SHP77 (cell line): ENCODE measurements at regions not wholly inside any gene's neighbourhood (a gene's known extent, or its start where the extent isn't known, plus 50 kb on each side); places are given as distances from the start of the nearest gene placed in this dataset.
"Not testable (repeated sequence)": the region's sequence is repeated elsewhere in the genome, so short reads cannot be mapped to it uniquely, and the experiment has no call there.

Experiments used
- DNase-seq, 2 experiments: peaks; one replicate each; lab custom pipeline; 2025; lab: John Stamatoyannopoulos, UW

DNA sequence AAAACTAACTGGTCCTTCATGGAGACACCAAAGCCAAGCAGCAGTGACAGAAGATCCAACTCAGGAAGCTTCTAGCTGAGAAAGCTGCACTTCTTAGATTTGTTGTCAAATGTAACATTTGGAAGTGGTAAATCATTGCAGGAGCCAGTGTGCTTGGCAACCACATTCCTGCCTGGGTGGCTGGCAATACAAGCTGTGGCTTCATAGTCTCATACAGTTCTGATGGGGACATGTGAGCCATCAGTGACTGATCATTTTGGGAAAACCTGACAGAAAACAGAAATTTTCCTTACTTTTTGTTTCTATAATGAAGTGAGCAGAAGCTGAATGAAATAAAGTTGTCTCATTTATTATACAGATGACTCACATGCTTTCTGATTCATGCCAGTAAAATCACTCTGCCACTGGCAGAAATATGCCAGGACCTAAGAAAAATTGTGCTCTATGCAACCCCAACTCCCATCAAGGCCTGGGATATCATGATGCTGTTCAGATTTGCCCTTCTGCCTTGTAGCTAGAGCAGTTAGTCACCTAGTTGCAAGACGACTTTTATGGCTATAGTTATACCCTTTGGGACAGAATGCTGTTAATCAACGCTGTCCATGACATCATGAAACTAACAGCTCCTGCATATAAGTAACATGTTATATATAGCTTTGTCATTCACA lies 508.1 kb downstream of the ADCYAP1 start:
- DNase-seq: no peak

DNA sequence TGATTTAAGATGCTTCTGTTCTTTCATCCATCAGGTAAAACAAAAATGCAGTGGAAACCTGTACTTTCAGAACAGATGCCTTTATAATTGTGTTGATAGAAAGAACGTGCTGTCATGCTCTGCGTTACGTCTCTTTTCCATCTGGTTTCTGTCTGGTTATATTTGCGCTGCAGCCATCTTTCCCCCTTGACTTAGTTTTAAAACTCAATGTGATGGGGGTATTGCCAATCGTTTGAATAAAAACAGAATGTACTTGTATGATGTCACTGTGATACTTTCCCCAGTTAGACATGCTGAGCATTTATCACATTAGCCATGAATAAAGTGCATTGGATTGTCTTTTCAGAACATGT lies 508.6 kb downstream of the ADCYAP1 start:
- DNase-seq: no peak

- DNase-seq: no peak
Measured at GRCh38 chr18:1416074-1416473, 511.4 kb downstream of the ADCYAP1 start.

- no peak for DNase-seq
Measured at GRCh38 chr18:1421502-1421901, 516.8 kb downstream of the ADCYAP1 start.

GRCh38 chr18:1422634-1423033 lies 518.0 kb downstream of the ADCYAP1 start:
- no peak for DNase-seq

DNA sequence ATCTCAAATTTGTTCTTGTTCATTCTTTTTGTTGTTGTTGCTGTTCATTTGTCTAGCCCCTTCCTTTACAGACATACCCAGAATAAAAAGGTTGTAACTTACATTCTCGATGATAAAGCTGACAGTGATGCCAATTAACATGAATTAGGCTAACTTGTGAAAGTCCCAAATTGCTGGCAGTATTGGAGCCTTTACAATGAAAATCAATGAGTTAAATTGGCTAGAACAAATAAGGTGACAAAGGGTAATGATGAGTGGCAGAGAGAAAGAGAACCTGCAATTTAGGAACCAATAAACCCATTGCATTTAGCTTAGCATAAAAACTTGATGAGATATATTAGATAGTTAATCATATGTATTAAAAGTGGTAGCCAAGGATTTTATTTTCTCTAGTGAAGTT lies 521.0 kb downstream of the ADCYAP1 start:
- no peak for DNase-seq

DNA sequence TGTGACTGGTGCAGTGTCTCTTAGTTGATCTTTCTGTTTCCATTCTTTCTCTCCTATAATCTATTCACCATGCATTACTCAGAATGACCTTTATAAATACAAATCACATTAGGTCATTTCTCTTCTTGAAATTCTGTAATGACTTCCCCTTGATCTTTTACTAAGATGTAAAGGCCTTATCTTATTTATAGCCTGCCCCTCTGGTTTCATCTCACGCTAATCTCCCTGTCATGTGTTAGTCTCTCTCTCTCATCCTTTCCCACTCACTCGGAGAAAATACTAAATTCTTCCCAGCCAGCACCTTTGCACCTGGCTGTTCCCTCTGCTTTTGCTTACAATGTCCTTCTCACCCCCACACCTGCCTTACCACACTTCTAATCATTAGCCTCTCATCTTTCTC lies 530.8 kb downstream of the ADCYAP1 start:
- no peak for DNase-seq

GRCh38 chr18:1436199-1436598 lies 531.5 kb downstream of the ADCYAP1 start:
- DNase-seq: no peak

GRCh38 chr18:1438458-1438910 lies 533.8 kb downstream of the ADCYAP1 start:
- no peak for DNase-seq

GRCh38 chr18:1438967-1439366 lies 534.3 kb downstream of the ADCYAP1 start:
- DNase-seq: no peak

DNA sequence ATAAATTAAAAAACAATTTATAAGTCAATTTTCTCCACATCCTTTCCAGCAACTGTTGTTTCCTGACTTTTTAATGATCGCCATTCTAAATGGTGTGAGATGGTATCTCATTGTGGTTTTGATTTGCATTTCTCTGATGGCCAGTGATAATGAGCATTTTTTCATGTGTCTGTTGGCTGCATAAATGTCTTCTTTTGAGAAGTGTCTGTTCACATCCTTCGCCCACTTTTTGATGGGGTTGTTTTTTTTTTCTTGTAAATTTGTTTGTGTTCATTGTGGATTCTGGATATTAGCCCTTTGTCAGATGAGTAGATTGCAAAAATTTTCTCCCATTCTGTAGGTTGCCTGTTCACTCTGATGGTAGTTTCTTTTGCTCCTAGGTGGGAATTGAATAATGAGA lies 539.4 kb downstream of the ADCYAP1 start:
- not testable (repeated sequence) for DNase-seq

DNA sequence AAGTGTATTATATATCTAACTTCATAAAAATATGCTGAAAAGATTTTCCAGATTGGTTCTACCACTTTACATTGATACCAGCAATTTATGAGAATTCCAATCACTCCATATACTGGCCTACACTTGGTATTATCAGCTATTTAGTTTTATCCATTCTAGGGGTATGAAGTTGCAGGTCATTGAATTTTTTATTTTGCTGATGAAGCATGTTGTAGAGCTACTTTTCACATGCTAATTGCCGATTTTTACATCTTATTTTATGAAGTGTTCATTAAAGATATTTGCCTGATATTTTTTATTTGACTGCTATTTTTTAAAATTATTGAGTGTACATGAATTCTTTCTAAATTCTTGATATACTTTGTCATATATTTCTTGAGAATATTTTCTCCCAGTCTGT lies 542.1 kb downstream of the ADCYAP1 start:
- DNase-seq: no peak

GRCh38 chr18:1452821-1453220 lies 548.1 kb downstream of the ADCYAP1 start:
- DNase-seq: no peak

DNA sequence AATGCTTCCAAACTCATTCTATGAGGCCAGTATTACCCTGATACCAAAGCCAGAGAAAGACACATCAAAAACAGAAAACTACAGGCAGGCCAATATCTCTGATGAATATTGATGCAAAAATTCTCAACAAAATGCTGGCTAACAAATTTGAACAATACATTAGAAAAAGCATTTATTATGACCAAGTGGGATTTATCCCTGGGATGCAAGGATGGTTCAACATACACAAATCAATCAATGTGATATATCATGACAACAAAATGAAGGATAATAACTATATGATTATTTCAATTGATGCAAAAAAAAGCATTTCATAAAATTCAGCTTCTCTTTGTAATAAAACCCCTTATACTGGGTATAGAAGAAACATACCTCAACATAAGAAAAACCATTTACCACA lies 550.9 kb downstream of the ADCYAP1 start:
- DNase-seq: no peak

GRCh38 chr18:1458547-1458946 lies 553.9 kb downstream of the ADCYAP1 start:
- DNase-seq: no peak

DNA sequence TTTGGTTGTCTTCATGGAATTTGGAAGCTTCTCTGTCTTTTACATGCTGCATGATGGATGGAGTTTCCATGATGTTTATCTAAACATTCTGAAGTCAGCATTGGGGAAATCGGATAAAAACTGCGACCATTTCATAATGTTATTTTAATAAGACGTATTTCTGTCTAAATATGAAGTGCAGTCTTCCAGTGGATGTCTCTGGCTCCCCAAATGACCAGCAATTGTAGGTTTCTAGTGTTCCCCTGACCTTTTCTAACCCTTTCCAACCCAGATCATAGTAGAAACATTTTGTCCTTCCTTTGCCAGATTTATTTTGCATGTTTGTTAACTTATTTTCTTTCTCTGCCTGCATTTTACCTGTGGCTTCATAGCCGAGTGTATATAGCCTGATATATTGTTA lies 559.3 kb downstream of the ADCYAP1 start:
- no peak for DNase-seq

DNA sequence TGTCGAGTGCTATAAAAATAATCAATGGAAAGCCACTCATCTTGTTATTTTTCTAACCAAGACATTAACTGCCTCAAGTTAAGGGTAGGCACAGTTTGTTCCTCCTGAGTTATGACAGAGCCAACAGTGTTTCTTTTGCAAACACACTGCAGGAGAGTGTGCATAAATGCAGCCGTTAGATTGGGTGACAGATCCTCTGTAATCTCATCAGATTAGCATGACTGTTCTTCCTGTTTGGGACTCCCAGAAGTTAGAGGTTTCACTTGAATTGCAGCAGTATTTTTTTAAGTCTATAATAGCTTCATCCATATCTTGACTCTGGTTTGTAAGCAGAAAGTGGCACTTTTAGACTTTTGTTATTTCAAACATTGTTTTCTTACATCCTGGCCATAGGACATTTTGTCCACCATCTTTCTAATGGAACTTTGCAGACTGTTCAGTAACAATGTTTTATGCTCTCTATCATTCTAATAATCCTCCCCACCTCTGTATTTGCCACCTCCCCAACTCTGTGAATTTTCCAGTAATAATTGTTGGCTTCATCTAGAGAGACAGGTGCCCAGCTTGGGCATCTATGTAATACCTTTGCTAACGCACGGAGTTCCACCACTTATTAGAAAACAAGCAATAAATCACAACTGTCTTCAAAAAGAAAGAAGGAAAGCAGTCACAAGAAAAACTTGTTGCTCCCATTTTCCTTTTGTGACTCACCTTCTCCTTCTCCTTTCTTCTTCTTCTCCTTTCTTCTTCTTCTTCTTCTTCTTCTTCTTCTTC lies 560.0 kb downstream of the ADCYAP1 start:
- no peak for DNase-seq

GRCh38 chr18:1466035-1466434 lies 561.4 kb downstream of the ADCYAP1 start:
- no peak for DNase-seq

- no peak for DNase-seq
Measured at GRCh38 chr18:1467461-1467964, 562.8 kb downstream of the ADCYAP1 start.

DNA sequence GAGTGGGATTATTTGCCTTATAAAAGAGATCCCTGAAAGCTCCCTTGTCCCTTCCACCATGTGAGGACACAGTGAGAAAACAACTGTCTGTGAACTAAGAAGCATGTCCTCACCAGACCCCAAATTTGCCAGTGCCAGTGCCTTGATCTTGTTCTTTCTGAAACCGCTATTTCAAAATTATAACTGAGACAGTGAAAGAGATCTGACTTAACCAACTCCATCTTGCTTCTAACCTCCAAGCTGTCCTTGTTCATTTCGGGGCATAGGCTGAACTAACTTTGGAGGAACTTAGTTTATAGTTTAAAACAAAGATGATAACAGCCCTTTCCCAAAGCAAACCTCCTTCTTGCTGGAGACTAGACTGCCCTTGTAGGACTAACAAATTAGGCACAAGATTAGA lies 563.9 kb downstream of the ADCYAP1 start:
- DNase-seq: no peak

DNA sequence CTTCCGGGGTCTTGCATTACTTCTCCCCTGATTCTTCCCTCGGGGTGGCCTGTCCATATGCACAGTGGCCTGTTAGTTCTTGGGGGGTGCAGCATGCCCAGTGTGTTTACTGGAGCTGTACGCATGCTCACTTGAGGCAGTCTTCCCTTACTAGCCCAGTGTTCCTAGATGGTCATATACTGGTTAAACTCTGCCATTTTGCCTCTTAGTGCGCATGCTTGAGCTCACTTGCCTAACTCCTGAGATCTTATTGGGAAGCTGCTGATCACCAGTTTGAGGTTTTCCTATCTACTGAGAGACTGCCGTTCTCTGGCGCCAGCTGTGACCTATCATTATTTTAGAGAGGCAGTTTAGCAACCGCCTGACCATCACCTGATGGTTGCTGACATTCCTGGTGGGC lies 571.2 kb downstream of the ADCYAP1 start:
- no peak for DNase-seq

DNA sequence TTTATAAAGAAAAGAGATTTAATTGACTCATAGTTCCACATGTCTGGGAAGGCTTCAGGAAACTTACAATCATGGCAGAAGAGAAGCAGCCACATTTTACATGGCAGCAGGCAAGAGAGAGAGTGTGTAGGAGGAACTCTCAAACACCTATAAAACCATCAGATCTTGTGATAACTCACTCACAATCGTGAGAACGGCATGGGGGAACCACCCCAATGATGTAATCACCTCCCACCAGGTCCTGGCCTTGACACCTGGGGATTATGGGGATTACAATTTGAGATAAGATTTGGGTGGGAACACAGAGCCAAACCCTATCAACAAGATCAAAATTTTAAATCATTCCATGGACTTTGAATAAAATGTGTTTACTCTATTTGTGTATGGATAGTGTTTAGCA lies 575.6 kb downstream of the ADCYAP1 start:
- DNase-seq: no peak

DNA sequence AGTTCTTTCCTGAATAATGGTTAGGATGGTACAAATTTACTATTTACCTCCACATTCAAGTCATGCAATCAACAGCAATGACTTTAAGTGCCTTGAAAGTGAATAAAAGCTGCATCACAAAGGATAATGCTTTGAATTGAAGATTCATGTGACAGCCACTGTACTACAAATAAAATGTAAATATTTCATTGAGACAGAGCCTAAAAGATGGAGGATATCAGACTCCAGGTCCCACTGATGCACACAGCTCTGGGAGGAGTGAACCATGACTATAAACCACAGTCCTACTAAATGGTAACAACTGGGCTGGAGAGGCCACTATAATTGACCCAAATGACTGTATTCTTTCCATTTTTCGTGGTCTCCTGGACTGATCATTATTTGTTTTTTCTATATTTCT lies 576.9 kb downstream of the ADCYAP1 start:
- no peak for DNase-seq

DNA sequence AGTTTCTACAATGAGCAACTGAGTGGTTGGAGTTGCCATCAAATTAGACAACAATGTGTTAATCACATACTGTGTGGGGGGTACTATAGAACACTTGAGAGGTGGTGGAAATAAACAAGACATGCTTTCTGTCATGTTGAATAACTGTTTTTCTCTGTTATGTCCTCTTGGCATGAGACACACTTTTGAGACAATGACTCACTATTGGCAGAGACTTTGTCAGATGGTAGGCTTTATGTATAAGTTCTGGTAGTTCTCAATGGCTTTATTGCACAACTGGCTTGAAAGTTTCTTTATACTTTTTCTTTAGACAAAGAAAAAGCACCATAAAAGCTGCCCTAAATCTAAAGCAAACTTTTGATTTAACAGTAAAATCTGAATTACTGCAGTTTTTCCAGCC lies 578.7 kb downstream of the ADCYAP1 start:
- no peak for DNase-seq
